ENCODE measurements at regions not wholly inside any gene's neighbourhood (a gene's known extent, or its start where the extent isn't known, plus 50 kb on each side); places are given as distances from the start of the nearest gene placed in this dataset.

DNA sequence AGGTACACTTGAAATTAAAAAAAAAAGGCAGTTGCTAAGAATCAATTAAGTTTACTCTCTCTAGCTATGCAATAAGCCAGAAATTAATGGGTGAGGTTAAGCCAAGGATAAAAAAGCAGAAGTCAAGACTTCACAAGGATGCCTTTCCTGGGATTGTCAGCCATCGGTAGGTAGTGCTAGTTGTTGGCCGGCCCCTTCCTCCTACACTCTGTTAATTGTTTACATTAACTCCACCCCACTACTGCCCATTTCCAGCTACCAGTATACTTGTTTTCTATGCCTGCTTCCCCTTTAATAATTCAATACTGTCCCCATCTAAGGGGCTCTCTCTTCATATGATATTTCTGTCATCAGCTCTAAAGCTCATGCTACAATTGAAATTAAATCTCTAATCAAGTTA, 461.0 kb downstream of the IPMK start:
- Histone ChIP-seq H3K4me1 (no peaks in the 10 kb centered on the region), H3K36me3 (no peaks in the 10 kb centered on the region), H3K9ac (ENCODE audit: low read depth in 2 of 2, low read length in 2 of 2) (no peak overlapping the region), H3K9me3 (no peaks in the 10 kb centered on the region), H3K27ac (no peak overlapping the region), H3K4me3 (no peak overlapping the region), H3K27me3 (no peaks in the 10 kb centered on the region)
- intact Hi-C loops (cut with DNase I) = no loop called here
- no peak for DNase-seq
- TF ChIP-seq, protein P1, sequence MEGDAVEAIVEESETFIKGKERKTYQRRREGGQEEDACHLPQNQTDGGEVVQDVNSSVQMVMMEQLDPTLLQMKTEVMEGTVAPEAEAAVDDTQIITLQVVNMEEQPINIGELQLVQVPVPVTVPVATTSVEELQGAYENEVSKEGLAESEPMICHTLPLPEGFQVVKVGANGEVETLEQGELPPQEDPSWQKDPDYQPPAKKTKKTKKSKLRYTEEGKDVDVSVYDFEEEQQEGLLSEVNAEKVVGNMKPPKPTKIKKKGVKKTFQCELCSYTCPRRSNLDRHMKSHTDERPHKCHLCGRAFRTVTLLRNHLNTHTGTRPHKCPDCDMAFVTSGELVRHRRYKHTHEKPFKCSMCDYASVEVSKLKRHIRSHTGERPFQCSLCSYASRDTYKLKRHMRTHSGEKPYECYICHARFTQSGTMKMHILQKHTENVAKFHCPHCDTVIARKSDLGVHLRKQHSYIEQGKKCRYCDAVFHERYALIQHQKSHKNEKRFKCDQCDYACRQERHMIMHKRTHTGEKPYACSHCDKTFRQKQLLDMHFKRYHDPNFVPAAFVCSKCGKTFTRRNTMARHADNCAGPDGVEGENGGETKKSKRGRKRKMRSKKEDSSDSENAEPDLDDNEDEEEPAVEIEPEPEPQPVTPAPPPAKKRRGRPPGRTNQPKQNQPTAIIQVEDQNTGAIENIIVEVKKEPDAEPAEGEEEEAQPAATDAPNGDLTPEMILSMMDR (IDR thresholded peaks at IDR 0.05) = no peak

DNA sequence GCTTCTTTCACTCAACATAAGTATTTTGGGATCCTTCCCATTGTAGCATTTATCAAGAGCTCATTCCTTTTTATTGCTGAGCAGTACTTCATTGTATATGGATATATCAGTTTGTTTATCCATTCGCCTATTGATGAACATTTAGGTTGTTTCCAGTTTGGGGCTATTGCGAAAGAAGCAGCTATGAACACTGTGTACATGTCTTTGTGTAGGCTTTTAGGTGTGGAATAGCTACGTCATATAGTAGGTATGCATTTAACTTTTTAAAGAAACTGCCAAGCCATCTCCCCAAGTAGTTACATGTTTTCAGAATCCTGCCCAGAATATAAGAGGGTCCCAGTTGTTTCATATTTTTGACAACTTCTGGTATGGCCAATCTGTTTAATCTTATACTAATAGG, 468.1 kb downstream of the IPMK start:
- H3K27me3 ChIP-seq = no peaks in the 10 kb centered on the region
- DNase-seq = no peak
- intact Hi-C loops (cut with DNase I) = no loop called here
- H3K9me3 ChIP-seq = no peaks in the 10 kb centered on the region
- no peaks in the 10 kb centered on the region for H3K4me1 ChIP-seq
- no peak overlapping the region for H3K27ac ChIP-seq
- H3K4me3 ChIP-seq = no peak overlapping the region
- TF ChIP-seq, protein P1 (IDR thresholded peaks at IDR 0.05) = no peak
- H3K36me3 ChIP-seq = no peaks in the 10 kb centered on the region
- no peak overlapping the region for H3K9ac ChIP-seq (ENCODE audit: low read depth in 2 of 2, low read length in 2 of 2)

DNA sequence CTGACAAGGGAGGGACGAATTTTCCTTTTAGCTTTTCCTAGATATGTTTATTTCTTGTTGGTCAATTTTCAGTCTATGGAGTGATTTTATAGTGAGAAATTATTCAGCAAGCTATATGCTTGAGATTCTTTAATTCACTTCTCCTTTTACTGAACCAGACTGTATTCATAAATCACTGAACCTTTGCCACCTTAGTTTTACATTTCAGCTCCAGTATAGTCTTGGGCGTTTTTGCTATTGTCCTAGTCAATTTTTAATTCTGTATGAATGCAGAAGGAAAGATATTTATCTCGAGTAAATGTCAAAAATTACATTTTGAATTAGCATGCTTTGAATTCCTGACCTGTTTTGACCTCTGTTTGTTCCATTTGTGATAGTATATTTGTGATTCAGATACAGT, 468.9 kb downstream of the IPMK start:
- Histone ChIP-seq H3K4me1 (no peaks in the 10 kb centered on the region), H3K27me3 (no peaks in the 10 kb centered on the region), H3K4me3 (no peak overlapping the region), H3K9me3 (no peaks in the 10 kb centered on the region), H3K9ac (ENCODE audit: low read depth in 2 of 2, low read length in 2 of 2) (no peak overlapping the region), H3K27ac (no peak overlapping the region), H3K36me3 (no peaks in the 10 kb centered on the region)
- intact Hi-C loops (cut with DNase I) = no loop called here
- DNase-seq = no peak
- TF ChIP-seq, protein P1 (IDR thresholded peaks at IDR 0.05) = no peak

DNA sequence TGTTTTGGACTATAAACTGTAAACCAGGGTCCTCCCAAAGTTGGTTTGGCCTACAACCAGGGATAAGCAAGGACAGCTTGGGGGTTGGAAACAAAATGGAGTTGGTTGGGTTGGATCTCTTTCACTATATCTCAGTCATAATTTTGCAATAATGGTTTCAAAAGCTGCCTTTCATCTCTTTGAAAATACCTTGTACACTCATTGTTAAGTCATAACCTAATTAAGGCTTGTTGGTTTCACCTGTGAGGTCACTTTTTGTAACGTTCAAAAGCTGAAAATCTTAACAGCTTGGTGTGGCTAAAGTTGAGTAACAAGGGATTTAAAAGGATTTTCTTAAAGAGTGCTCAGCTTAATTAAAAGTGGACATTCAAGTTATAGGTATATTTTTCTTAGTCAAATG, 476.1 kb downstream of the IPMK start:
- Histone ChIP-seq H3K4me1 (no peaks in the 10 kb centered on the region), H3K27me3 (no peaks in the 10 kb centered on the region), H3K9me3 (no peaks in the 10 kb centered on the region), H3K4me3 (no peak overlapping the region), H3K9ac (ENCODE audit: low read depth in 2 of 2, low read length in 2 of 2) (no peak overlapping the region), H3K27ac (no peak overlapping the region), H3K36me3 (no peaks in the 10 kb centered on the region)
- DNase-seq = no peak
- intact Hi-C loops (cut with DNase I) = no loop called here
- TF ChIP-seq, protein P1 (IDR thresholded peaks at IDR 0.05) = no peak

DNA sequence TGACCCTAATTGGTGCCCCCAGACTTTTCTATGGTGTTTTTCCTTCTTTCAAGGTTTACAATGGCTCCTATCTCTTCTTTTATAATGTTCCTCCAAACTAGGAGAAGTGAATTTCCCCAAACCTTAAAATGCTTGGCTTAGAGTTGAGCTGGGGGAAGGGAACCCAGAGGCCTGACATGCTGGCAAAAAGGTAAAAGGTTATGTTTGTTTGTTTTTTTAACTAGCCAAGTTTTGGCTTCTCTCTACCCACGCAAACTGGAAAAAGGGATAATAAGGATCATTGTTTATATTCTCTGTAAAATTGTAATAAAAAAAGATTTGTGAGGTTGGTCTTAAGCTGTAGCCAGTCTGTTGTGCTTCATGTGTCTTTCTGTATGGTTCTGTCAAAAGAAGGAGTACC, 477.0 kb downstream of the IPMK start:
- Histone ChIP-seq H3K9ac (ENCODE audit: low read depth in 2 of 2, low read length in 2 of 2) (no peak overlapping the region), H3K9me3 (no peaks in the 10 kb centered on the region), H3K4me1 (no peaks in the 10 kb centered on the region), H3K27me3 (no peaks in the 10 kb centered on the region), H3K27ac (no peak overlapping the region), H3K36me3 (no peaks in the 10 kb centered on the region), H3K4me3 (no peak overlapping the region)
- intact Hi-C loops (cut with DNase I) = no loop called here
- TF ChIP-seq, protein P1 (IDR thresholded peaks at IDR 0.05) = no peak
- no peak for DNase-seq

DNA sequence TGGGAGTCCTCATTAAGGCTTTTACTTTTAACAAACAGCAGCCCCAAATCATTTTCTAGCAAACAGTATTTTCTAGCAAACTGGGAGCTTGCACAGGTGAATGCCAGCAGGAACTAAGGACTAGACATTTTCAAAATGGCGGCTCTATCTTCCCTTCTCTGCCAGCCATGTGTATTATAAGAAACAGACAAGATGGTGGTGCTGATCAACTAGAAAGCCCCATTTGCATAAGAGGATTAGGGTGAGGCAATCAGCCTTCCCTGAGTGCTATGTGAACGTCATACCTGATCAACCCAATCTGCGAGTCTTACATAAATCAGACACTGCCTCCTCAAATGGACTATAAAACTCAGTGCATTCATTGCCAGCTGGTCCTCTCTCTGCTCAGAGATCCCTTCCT, 479.6 kb downstream of the IPMK start:
- Histone ChIP-seq H3K9ac (ENCODE audit: low read depth in 2 of 2, low read length in 2 of 2) (no peak overlapping the region), H3K27ac (no peak overlapping the region), H3K4me1 (no peaks in the 10 kb centered on the region), H3K36me3 (no peaks in the 10 kb centered on the region), H3K9me3 (no peaks in the 10 kb centered on the region), H3K4me3 (no peak overlapping the region), H3K27me3 (no peaks in the 10 kb centered on the region)
- no peak for DNase-seq
- TF ChIP-seq, protein P1 (IDR thresholded peaks at IDR 0.05) = no peak
- intact Hi-C loops (cut with DNase I) = no loop called here
